Prostate gland (tissue), 2 donors: ENCODE measurements at regions not wholly inside any gene's neighbourhood (a gene's known extent, or its start where the extent isn't known, plus 50 kb on each side); places are given as distances from the start of the nearest gene placed in this dataset.

Experiments used
- CTCF ChIP-seq, 4 experiments: fragments of 200-600 bp in 2 of 4; fragments of 450-650 bp in 2 of 4; sonication (generic) in 2 of 4; IDR thresholded peaks; 1 replicate in 3 of 4; 2 replicates in 1 of 4; pipeline ENCODE4 v1.5.1; 2016 to 2019; ENCODE audit warnings: antibody characterized with exemption in 4 of 4, mild to moderate bottlenecking in 2 of 4, moderate library complexity in 2 of 4
- POLR2A ChIP-seq: fragments of 450-650 bp; IDR thresholded peaks from one replicate; pipeline ENCODE4 v1.6.1; 2016; ENCODE audit warnings: antibody characterized with exemption, mild to moderate bottlenecking
- POLR2AphosphoS5 ChIP-seq: sonication (generic); formaldehyde crosslinking; IDR thresholded peaks from one replicate; pipeline ENCODE4 v1.6.1; 2017; ENCODE audit warnings: antibody characterized with exemption

- TF ChIP-seq CTCF (IDR thresholded peaks at IDR 0.05) (no peak), POLR2A (no peak), POLR2AphosphoS5 (no peak)
Observed at GRCh38 chr16:85380905-85381737, 232.0 kb upstream of the GSE1 start.
